ENCODE measurements at regions not wholly inside any gene's neighbourhood (a gene's known extent, or its start where the extent isn't known, plus 50 kb on each side); places are given as distances from the start of the nearest gene placed in this dataset.

DNA sequence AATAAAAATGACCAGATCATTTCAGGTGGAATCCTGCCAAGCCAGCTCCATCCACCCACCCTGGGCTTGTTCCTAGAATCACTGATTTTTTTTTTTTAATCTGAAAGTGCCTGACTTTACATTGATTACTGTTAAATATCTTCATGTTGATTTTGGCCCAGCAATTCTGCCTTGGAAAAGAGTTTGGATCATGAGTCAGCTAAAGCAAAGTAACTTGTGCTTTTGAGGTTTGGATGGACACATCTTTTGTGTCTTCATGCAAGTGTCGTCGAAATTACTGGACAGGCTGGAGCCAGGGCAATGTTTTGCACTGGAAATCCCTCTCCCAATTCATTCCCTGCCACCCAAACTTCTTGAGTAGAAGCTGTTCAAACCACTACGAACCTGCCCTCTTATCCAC is 164.0 kb upstream of the SYT13 start:
- peaks cover 0 to 19% (median 0%) of the 10 kb centered on the region in 9 donors for H3K27me3 ChIP-seq
- intact Hi-C loops (cut with DNase I): no loop called here
- ATAC-seq (no peak), DNase-seq (no peak)
- no peak overlapping the region for H3K27ac ChIP-seq
- 54 to 77% (median 73%) methylated on average over 3 of the region's 3 CpGs for WGBS, 4 donors
- peaks cover 0 to 3% (median 0%) of the 10 kb centered on the region in 12 donors for H3K4me1 ChIP-seq
- H3K36me3 ChIP-seq: no peaks in the 10 kb centered on the region
- H3K4me3 ChIP-seq: no peak overlapping the region
- H3K9me3 ChIP-seq: no peaks in the 10 kb centered on the region
- TF ChIP-seq POLR2A (IDR thresholded peaks at IDR 0.05) (no peak), CTCF (IDR thresholded peaks at IDR 0.05) (no peak)

DNA sequence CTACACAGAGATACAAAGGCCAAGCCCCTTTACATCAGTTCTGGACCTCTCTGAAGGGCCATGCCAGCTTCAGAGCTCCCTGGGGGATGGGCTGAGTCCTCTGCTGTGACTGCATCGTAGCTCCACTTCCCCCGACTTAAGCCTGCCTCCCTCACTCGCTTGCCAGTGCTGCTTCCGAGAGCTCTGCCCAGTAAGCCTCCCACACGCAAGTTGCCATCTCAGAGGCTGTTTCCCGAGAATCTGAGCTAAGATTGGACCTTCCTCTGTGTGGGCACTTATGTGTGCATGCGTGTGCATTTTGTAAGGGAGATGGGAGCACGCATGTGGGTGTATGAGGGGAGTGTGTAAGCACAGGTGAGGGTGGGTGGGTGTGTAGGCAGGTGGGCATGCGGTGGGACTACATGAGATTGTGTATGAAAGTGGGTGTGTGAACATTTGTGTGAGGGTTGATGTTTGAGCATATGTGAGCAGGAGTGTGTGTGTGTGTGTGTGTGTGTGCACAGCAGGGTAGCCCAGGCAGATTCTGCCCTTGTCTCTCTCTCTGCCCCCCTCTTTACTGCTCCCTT is 163.0 kb upstream of the SYT13 start:
- 70 to 75% (median 73%) methylated on average over 8 to 9 of the region's 9 CpGs for WGBS, 4 donors
- Histone ChIP-seq H3K9me3 (no peaks in the 10 kb centered on the region), H3K4me1 (peaks cover 0 to 3% (median 0%) of the 10 kb centered on the region in 12 donors), H3K4me3 (no peak overlapping the region), H3K36me3 (no peaks in the 10 kb centered on the region), H3K27ac (no peak overlapping the region), H3K27me3 (peaks cover 0 to 19% (median 5%) of the 10 kb centered on the region in 9 donors)
- TF ChIP-seq POLR2A (IDR thresholded peaks at IDR 0.05) (no peak), CTCF (IDR thresholded peaks at IDR 0.05) (no peak)
- no peak for DNase-seq
- no peak for ATAC-seq
- intact Hi-C loops (cut with DNase I): no loop called here

GRCh38 chr11:45448561-45448960 is 162.4 kb upstream of the SYT13 start:
- ATAC-seq (no peak), DNase-seq (no peak)
- TF ChIP-seq POLR2A (IDR thresholded peaks at IDR 0.05): no peak
- no peak for TF ChIP-seq CTCF (IDR thresholded peaks at IDR 0.05)
- no peak overlapping the region for H3K4me3 ChIP-seq
- H3K36me3 ChIP-seq: no peaks in the 10 kb centered on the region
- no peaks in the 10 kb centered on the region for H3K9me3 ChIP-seq
- H3K4me1 ChIP-seq: peaks cover 0 to 3% (median 0%) of the 10 kb centered on the region in 12 donors
- H3K27ac ChIP-seq: no peak overlapping the region
- WGBS, 4 donors: 81 to 92% (median 91%) methylated on average over 5 of the region's 5 CpGs
- intact Hi-C loops (cut with DNase I): no loop called here
- H3K27me3 ChIP-seq: peaks cover 0 to 23% (median 5%) of the 10 kb centered on the region in 9 donors

- no peaks in the 10 kb centered on the region for H3K9me3 ChIP-seq
- ATAC-seq (no peak), DNase-seq (no peak)
- H3K4me1 ChIP-seq: peaks cover 0 to 3% (median 0%) of the 10 kb centered on the region in 12 donors
- H3K27me3 ChIP-seq: peaks cover 0 to 34% (median 5%) of the 10 kb centered on the region in 9 donors
- no peaks in the 10 kb centered on the region for H3K36me3 ChIP-seq
- intact Hi-C loops (cut with DNase I): no loop called here
- 70 to 81% (median 79%) methylated on average over 8 of the region's 8 CpGs for WGBS, 4 donors
- no peak overlapping the region for H3K4me3 ChIP-seq
- no peak for TF ChIP-seq CTCF (IDR thresholded peaks at IDR 0.05)
- no peak for TF ChIP-seq POLR2A (IDR thresholded peaks at IDR 0.05)
- H3K27ac ChIP-seq: no peak overlapping the region
These were observed 160.9 kb upstream of the SYT13 start for GRCh38 chr11:45446998-45447397.

Measured in heart left ventricle (tissue), 16 donors.